K562 (cell line): ENCODE measurements at regions not wholly inside any gene's neighbourhood (a gene's known extent, or its start where the extent isn't known, plus 50 kb on each side); places are given as distances from the start of the nearest gene placed in this dataset.
"Not testable (repeated sequence)": the region's sequence is repeated elsewhere in the genome, so short reads cannot be mapped to it uniquely, and the experiment has no call there.

Experiments
- EZH2 ChIP-seq: IDR thresholded peaks from 2 replicates; pipeline ENCODE4 v1.6.1; 2012; ENCODE audit warnings: low read depth, mild to moderate bottlenecking, inconsistent platforms, low read length, borderline replicate concordance
- FOXK1 ChIP-seq: sonication (generic); formaldehyde crosslinking; IDR thresholded peaks from 2 replicates; pipeline ENCODE4 v1.8.0; 2022; ENCODE audit warnings: missing genetic modification reagents, mild to moderate bottlenecking, borderline replicate concordance
- GATAD2A ChIP-seq: fragments of 450-650 bp; IDR thresholded peaks from 2 replicates; pipeline ENCODE4 v1.6.1; 2017
- KAT8 ChIP-seq: fragments of 450-650 bp; IDR thresholded peaks from 2 replicates; pipeline ENCODE4 v1.6.1; 2016; ENCODE audit warnings: low read depth, mild to moderate bottlenecking
- MLX ChIP-seq, 2 experiments: fragments of 450-650 bp in 1 of 2; sonication (generic) in 1 of 2; formaldehyde crosslinking; conservative IDR thresholded peaks; 2 replicates each; pipeline versions ENCODE4 v1.4.0 to v1.8.1; 2020 to 2022; ENCODE audit warnings: mild to moderate bottlenecking in 1 of 2, missing genetic modification reagents in 1 of 2
- MYC ChIP-seq, 2 experiments: fragments of 250-450 bp in 1 of 2; sonication (Bioruptor Pico) in 1 of 2; IDR thresholded peaks; 2 replicates each; pipeline versions ENCODE4 v1.5.1 to v1.6.1; 2012 to 2021; ENCODE audit warnings: low read depth in 2 of 2, borderline replicate concordance in 1 of 2, improper control_type of control experiment in 1 of 2, low read length in 1 of 2, mild to moderate bottlenecking in 1 of 2, moderate library complexity in 1 of 2
- NR2C2 ChIP-seq, 2 experiments: fragments of 200-800 bp in 1 of 2; sonication (Bioruptor generic) in 1 of 2; sonication (generic) in 1 of 2; formaldehyde crosslinking in 1 of 2; IDR thresholded peaks; 2 replicates each; pipeline versions ENCODE4 v1.6.1 to v1.8.0; 2016 to 2022; ENCODE audit warnings: mild to moderate bottlenecking in 1 of 2, missing compliant biosample characterization in 1 of 2, missing genetic modification characterization in 1 of 2, missing genetic modification reagents in 1 of 2
- PHB ChIP-seq: fragments of 250-450 bp; sonication (Bioruptor Pico); IDR thresholded peaks from 2 replicates; pipeline ENCODE4 v1.5.0; 2021
- POLR2A ChIP-seq: fragments of 450-650 bp; conservative IDR thresholded peaks from 2 replicates; pipeline ENCODE4 v1.6.1; 2016
- USF2 ChIP-seq: sonication (generic); formaldehyde crosslinking; IDR thresholded peaks from 2 replicates; pipeline ENCODE4 v1.5.0; 2020; ENCODE audit warnings: missing genetic modification reagents
- ZBTB8A ChIP-seq: fragments of 450-650 bp; IDR thresholded peaks from 2 replicates; pipeline ENCODE4 v1.6.1; 2018; ENCODE audit warnings: mild to moderate bottlenecking, moderate library complexity; ENCODE audit not compliant: partially characterized antibody
- TF ChIP-seq, protein P1 (sequence below): sonication (generic); formaldehyde crosslinking; IDR thresholded peaks from 2 replicates; pipeline ENCODE4 v1.4.0; 2020; ENCODE audit warnings: mild to moderate bottlenecking, missing genetic modification reagents
- TF ChIP-seq, protein P2 (sequence below), 3 experiments: IDR thresholded peaks in 2 of 3; conservative IDR thresholded peaks in 1 of 3; 2 replicates each; pipeline ENCODE4 v1.5.1; 2011 to 2012; ENCODE audit warnings: low read length in 3 of 3, mild to moderate bottlenecking in 3 of 3, control low read depth in 2 of 3, improper control_type of control experiment in 1 of 3, inconsistent platforms in 1 of 3, low read depth in 1 of 3, mixed read lengths in 1 of 3, moderate library complexity in 1 of 3; ENCODE audit not compliant: insufficient read depth in 2 of 3

DNA sequence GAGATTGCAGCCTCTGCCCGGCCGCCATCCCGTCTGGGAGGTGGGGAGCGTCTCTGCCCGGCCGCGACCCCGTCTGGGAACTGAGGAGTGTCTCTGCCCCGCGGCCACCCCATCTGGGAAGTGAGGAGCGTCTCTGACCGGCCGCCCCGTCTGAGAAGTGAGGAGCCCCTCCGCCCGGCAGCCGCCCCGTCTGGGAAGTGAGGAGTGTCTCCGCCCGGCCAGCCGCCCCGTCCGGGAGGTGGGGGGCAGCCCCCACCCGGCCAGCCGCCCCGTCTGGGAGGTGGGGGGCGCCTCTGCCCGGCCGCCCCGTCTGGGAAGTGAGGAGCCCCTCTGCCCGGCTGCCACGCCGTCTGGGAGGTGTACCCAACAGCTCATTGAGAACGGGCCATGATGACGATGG is 92.3 kb upstream of the PLEKHG1 start:
- TF ChIP-seq NR2C2 (CRISPR knock-in tag; IDR thresholded peaks at IDR 0.05); NR2C2 (tag; IDR thresholded peaks at IDR 0.05); POLR2A; MYC (IDR thresholded peaks at IDR 0.05; ENCODE audit: low read depth, low read length); MYC (CRISPR knock-in tag; IDR thresholded peaks at IDR 0.05; ENCODE audit: borderline replicate concordance, low read depth); FOXK1; PHB; GATAD2A; MLX (CRISPR knock-in tag; conservative IDR thresholded peaks at IDR 0.05); USF2 (CRISPR knock-in tag); EZH2; KAT8; ZBTB8A: not testable (repeated sequence)
- TF ChIP-seq, protein P1, sequence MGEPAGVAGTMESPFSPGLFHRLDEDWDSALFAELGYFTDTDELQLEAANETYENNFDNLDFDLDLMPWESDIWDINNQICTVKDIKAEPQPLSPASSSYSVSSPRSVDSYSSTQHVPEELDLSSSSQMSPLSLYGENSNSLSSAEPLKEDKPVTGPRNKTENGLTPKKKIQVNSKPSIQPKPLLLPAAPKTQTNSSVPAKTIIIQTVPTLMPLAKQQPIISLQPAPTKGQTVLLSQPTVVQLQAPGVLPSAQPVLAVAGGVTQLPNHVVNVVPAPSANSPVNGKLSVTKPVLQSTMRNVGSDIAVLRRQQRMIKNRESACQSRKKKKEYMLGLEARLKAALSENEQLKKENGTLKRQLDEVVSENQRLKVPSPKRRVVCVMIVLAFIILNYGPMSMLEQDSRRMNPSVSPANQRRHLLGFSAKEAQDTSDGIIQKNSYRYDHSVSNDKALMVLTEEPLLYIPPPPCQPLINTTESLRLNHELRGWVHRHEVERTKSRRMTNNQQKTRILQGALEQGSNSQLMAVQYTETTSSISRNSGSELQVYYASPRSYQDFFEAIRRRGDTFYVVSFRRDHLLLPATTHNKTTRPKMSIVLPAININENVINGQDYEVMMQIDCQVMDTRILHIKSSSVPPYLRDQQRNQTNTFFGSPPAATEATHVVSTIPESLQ (CRISPR knock-in tag) = not testable (repeated sequence)
- TF ChIP-seq, protein P2, sequence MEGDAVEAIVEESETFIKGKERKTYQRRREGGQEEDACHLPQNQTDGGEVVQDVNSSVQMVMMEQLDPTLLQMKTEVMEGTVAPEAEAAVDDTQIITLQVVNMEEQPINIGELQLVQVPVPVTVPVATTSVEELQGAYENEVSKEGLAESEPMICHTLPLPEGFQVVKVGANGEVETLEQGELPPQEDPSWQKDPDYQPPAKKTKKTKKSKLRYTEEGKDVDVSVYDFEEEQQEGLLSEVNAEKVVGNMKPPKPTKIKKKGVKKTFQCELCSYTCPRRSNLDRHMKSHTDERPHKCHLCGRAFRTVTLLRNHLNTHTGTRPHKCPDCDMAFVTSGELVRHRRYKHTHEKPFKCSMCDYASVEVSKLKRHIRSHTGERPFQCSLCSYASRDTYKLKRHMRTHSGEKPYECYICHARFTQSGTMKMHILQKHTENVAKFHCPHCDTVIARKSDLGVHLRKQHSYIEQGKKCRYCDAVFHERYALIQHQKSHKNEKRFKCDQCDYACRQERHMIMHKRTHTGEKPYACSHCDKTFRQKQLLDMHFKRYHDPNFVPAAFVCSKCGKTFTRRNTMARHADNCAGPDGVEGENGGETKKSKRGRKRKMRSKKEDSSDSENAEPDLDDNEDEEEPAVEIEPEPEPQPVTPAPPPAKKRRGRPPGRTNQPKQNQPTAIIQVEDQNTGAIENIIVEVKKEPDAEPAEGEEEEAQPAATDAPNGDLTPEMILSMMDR (IDR thresholded peaks at IDR 0.05 in 2 of 3, conservative IDR thresholded peaks at IDR 0.05 in 1 of 3; ENCODE audit: insufficient read depth in 2 of 3, low read depth in 1 of 3, low read length in 3 of 3) = not testable (repeated sequence)
